ENCODE measurements at regions not wholly inside any gene's neighbourhood (a gene's known extent, or its start where the extent isn't known, plus 50 kb on each side); places are given as distances from the start of the nearest gene placed in this dataset.
"Not testable (repeated sequence)": the region's sequence is repeated elsewhere in the genome, so short reads cannot be mapped to it uniquely, and the experiment has no call there.

- DNase-seq (ENCODE audit: low read depth in 2 of 2): no peak
These were observed 56.6 kb downstream of the SLITRK1 start for GRCh38 chr13:83825676-83826075.

GRCh38 chr13:83824560-83824959 lies 57.7 kb downstream of the SLITRK1 start:
- DNase-seq (ENCODE audit: low read depth in 2 of 2): no peak

GRCh38 chr13:83824120-83824519 lies 58.2 kb downstream of the SLITRK1 start:
- no peak for DNase-seq (ENCODE audit: low read depth in 2 of 2)

GRCh38 chr13:83819611-83820010 lies 62.7 kb downstream of the SLITRK1 start:
- DNase-seq (ENCODE audit: low read depth in 2 of 2): no peak

- no peak for DNase-seq (ENCODE audit: low read depth in 2 of 2)
These were observed 63.1 kb downstream of the SLITRK1 start for GRCh38 chr13:83819156-83819555.

GRCh38 chr13:83816081-83816480 lies 66.2 kb downstream of the SLITRK1 start:
- DNase-seq (ENCODE audit: low read depth in 2 of 2): no peak

GRCh38 chr13:83815598-83815997 lies 66.7 kb downstream of the SLITRK1 start:
- DNase-seq (ENCODE audit: low read depth in 2 of 2): no peak

GRCh38 chr13:83810136-83810535 lies 72.1 kb downstream of the SLITRK1 start:
- DNase-seq (ENCODE audit: low read depth in 2 of 2): no peak

GRCh38 chr13:83804356-83804962 lies 77.8 kb downstream of the SLITRK1 start:
- no peak for DNase-seq (ENCODE audit: low read depth in 2 of 2)

- DNase-seq (ENCODE audit: low read depth in 2 of 2): no peak
These were observed 83.5 kb downstream of the SLITRK1 start for GRCh38 chr13:83798731-83799130.

- DNase-seq (ENCODE audit: low read depth in 2 of 2): no peak
These were observed 85.9 kb downstream of the SLITRK1 start for GRCh38 chr13:83796364-83796763.

- no peak for DNase-seq (ENCODE audit: low read depth in 2 of 2)
These were observed 87.7 kb downstream of the SLITRK1 start for GRCh38 chr13:83794583-83794982.

- DNase-seq (ENCODE audit: low read depth in 2 of 2): no peak
These were observed 102.0 kb downstream of the SLITRK1 start for GRCh38 chr13:83780227-83780626.

- DNase-seq (ENCODE audit: low read depth in 2 of 2): no peak
These were observed 108.3 kb downstream of the SLITRK1 start for GRCh38 chr13:83773961-83774360.

- no peak for DNase-seq (ENCODE audit: low read depth in 2 of 2)
These were observed 116.5 kb downstream of the SLITRK1 start for GRCh38 chr13:83765796-83766195.

- no peak for DNase-seq (ENCODE audit: low read depth in 2 of 2)
These were observed 120.6 kb downstream of the SLITRK1 start for GRCh38 chr13:83761631-83762030.

- not testable (repeated sequence) for DNase-seq (ENCODE audit: low read depth in 2 of 2)
These were observed 127.1 kb downstream of the SLITRK1 start for GRCh38 chr13:83755210-83755609.

GRCh38 chr13:83753912-83754624 lies 128.2 kb downstream of the SLITRK1 start:
- no peak for DNase-seq (ENCODE audit: low read depth in 2 of 2)

GRCh38 chr13:83752141-83752540 lies 130.1 kb downstream of the SLITRK1 start:
- DNase-seq (ENCODE audit: low read depth in 2 of 2): no peak

GRCh38 chr13:83740622-83741021 lies 141.7 kb downstream of the SLITRK1 start:
- no peak for DNase-seq (ENCODE audit: low read depth in 2 of 2)

GRCh38 chr13:83738407-83738806 lies 143.9 kb downstream of the SLITRK1 start:
- DNase-seq (ENCODE audit: low read depth in 2 of 2): no peak

- DNase-seq (ENCODE audit: low read depth in 2 of 2): no peak
These were observed 149.0 kb downstream of the SLITRK1 start for GRCh38 chr13:83733293-83733692.

GRCh38 chr13:83732755-83733154 lies 149.5 kb downstream of the SLITRK1 start:
- no peak for DNase-seq (ENCODE audit: low read depth in 2 of 2)

- no peak for DNase-seq (ENCODE audit: low read depth in 2 of 2)
These were observed 151.2 kb downstream of the SLITRK1 start for GRCh38 chr13:83731113-83731512.
